ENCODE measurements at regions not wholly inside any gene's neighbourhood (a gene's known extent, or its start where the extent isn't known, plus 50 kb on each side); places are given as distances from the start of the nearest gene placed in this dataset.

- TF ChIP-seq POLR2A (IDR thresholded peaks at IDR 0.05), result no peak
- no peak for TF ChIP-seq CTCF (IDR thresholded peaks at IDR 0.05)
Measured at GRCh38 chr2:239744706-239745340, 280.3 kb downstream of the NDUFA10 start.
